ENCODE measurements at regions not wholly inside any gene's neighbourhood (a gene's known extent, or its start where the extent isn't known, plus 50 kb on each side); places are given as distances from the start of the nearest gene placed in this dataset.

- Histone ChIP-seq H3K9me3 (ENCODE audit: control insufficient read depth in 2 of 2, insufficient read depth in 1 of 2, low read length in 1 of 2) (peaks cover 0 to 5% of the 10 kb centered on the region in 2 donors), H3K4me1 (ENCODE audit: control insufficient read depth in 2 of 2, insufficient read depth in 2 of 2, low read length in 2 of 2) (no peaks in the 10 kb centered on the region), H3K36me3 (ENCODE audit: control insufficient read depth in 2 of 2, insufficient read depth in 2 of 2, low read length in 1 of 2) (no peaks in the 10 kb centered on the region), H3K27me3 (ENCODE audit: control insufficient read depth in 2 of 2, insufficient read depth in 1 of 2, low read length in 1 of 2) (no peaks in the 10 kb centered on the region), H3K27ac (ENCODE audit: low read depth in 1 of 2, low read length in 1 of 2) (no peak overlapping the region), H3K4me3 (ENCODE audit: low read length in 2 of 2) (no peak overlapping the region)
- no peak for DNase-seq (ENCODE audit: low read depth in 6 of 9, low spot score in 9 of 9)
- WGBS: 89% methylated on average over 1 of the region's 1 CpG
Measured at GRCh38 chr13:34578471-34578870, 363.6 kb upstream of the NBEA start.

- no peaks in the 10 kb centered on the region for H3K36me3 ChIP-seq (ENCODE audit: control insufficient read depth in 2 of 2, insufficient read depth in 2 of 2, low read length in 1 of 2)
- no peak for DNase-seq (ENCODE audit: low read depth in 6 of 9, low spot score in 9 of 9)
- H3K27ac ChIP-seq (ENCODE audit: low read depth in 1 of 2, low read length in 1 of 2): no peak overlapping the region
- no peaks in the 10 kb centered on the region for H3K4me1 ChIP-seq (ENCODE audit: control insufficient read depth in 2 of 2, insufficient read depth in 2 of 2, low read length in 2 of 2)
- no peaks in the 10 kb centered on the region for H3K27me3 ChIP-seq (ENCODE audit: control insufficient read depth in 2 of 2, insufficient read depth in 1 of 2, low read length in 1 of 2)
- peaks cover 0 to 5% of the 10 kb centered on the region in 2 donors for H3K9me3 ChIP-seq (ENCODE audit: control insufficient read depth in 2 of 2, insufficient read depth in 1 of 2, low read length in 1 of 2)
- H3K4me3 ChIP-seq (ENCODE audit: low read length in 2 of 2): no peak overlapping the region
Measured at GRCh38 chr13:34578917-34579316, 363.2 kb upstream of the NBEA start.

- no peaks in the 10 kb centered on the region for H3K27me3 ChIP-seq (ENCODE audit: control insufficient read depth in 2 of 2, insufficient read depth in 1 of 2, low read length in 1 of 2)
- no peak overlapping the region for H3K27ac ChIP-seq (ENCODE audit: low read depth in 1 of 2, low read length in 1 of 2)
- 92% methylated on average over 1 of the region's 1 CpG for WGBS
- H3K4me1 ChIP-seq (ENCODE audit: control insufficient read depth in 2 of 2, insufficient read depth in 2 of 2, low read length in 2 of 2): peaks cover 0 to 4% of the 10 kb centered on the region in 2 donors
- peaks cover 0 to 1% of the 10 kb centered on the region in 2 donors for H3K9me3 ChIP-seq (ENCODE audit: control insufficient read depth in 2 of 2, insufficient read depth in 1 of 2, low read length in 1 of 2)
- DNase-seq (ENCODE audit: low read depth in 6 of 9, low spot score in 9 of 9): no peak
- no peak overlapping the region for H3K4me3 ChIP-seq (ENCODE audit: low read length in 2 of 2)
- no peaks in the 10 kb centered on the region for H3K36me3 ChIP-seq (ENCODE audit: control insufficient read depth in 2 of 2, insufficient read depth in 2 of 2, low read length in 1 of 2)
Measured at GRCh38 chr13:34583181-34583580, 358.9 kb upstream of the NBEA start.

DNA sequence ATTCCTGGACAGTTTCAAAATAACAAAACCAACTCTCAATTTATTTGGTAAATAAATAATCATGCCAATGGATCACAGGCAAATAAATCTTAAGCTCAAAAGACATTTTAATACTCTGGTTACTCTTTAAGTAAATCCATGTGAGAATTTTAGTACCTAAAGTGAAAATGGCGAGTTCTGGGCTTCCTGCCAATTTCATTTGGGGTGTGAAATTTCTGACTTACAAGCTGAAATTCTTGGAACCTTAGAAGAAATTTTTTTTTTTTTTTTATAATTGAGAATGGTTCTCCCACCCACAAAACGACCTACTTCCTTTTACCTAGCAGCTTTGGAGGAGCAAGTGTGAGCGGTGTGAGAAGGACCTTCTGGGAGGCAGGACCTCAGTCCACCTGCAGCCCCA lies 354.5 kb upstream of the NBEA start:
- Histone ChIP-seq H3K27ac (ENCODE audit: low read depth in 1 of 2, low read length in 1 of 2) (no peak overlapping the region), H3K27me3 (ENCODE audit: control insufficient read depth in 2 of 2, insufficient read depth in 1 of 2, low read length in 1 of 2) (no peaks in the 10 kb centered on the region), H3K9me3 (ENCODE audit: control insufficient read depth in 2 of 2, insufficient read depth in 1 of 2, low read length in 1 of 2) (peaks cover 1 to 7% of the 10 kb centered on the region in 2 donors), H3K36me3 (ENCODE audit: control insufficient read depth in 2 of 2, insufficient read depth in 2 of 2, low read length in 1 of 2) (no peaks in the 10 kb centered on the region), H3K4me3 (ENCODE audit: low read length in 2 of 2) (no peak overlapping the region), H3K4me1 (ENCODE audit: control insufficient read depth in 2 of 2, insufficient read depth in 2 of 2, low read length in 2 of 2) (peaks cover 0 to 4% of the 10 kb centered on the region in 2 donors)
- DNase-seq (ENCODE audit: low read depth in 6 of 9, low spot score in 9 of 9): peak in 1 of 9 donors; percentile 15
- 58% methylated on average over 3 of the region's 3 CpGs for WGBS

GRCh38 chr13:34588362-34588761 lies 353.7 kb upstream of the NBEA start:
- Histone ChIP-seq H3K27ac (ENCODE audit: low read depth in 1 of 2, low read length in 1 of 2) (no peak overlapping the region), H3K27me3 (ENCODE audit: control insufficient read depth in 2 of 2, insufficient read depth in 1 of 2, low read length in 1 of 2) (no peaks in the 10 kb centered on the region), H3K4me3 (ENCODE audit: low read length in 2 of 2) (no peak overlapping the region), H3K9me3 (ENCODE audit: control insufficient read depth in 2 of 2, insufficient read depth in 1 of 2, low read length in 1 of 2) (peaks cover 1 to 7% of the 10 kb centered on the region in 2 donors), H3K36me3 (ENCODE audit: control insufficient read depth in 2 of 2, insufficient read depth in 2 of 2, low read length in 1 of 2) (no peaks in the 10 kb centered on the region), H3K4me1 (ENCODE audit: control insufficient read depth in 2 of 2, insufficient read depth in 2 of 2, low read length in 2 of 2) (peaks cover 0 to 4% of the 10 kb centered on the region in 2 donors)
- no peak for DNase-seq (ENCODE audit: low read depth in 6 of 9, low spot score in 9 of 9)
- WGBS: 91% methylated on average over 7 of the region's 7 CpGs

- no peaks in the 10 kb centered on the region for H3K36me3 ChIP-seq (ENCODE audit: control insufficient read depth in 2 of 2, insufficient read depth in 2 of 2, low read length in 1 of 2)
- no peaks in the 10 kb centered on the region for H3K27me3 ChIP-seq (ENCODE audit: control insufficient read depth in 2 of 2, insufficient read depth in 1 of 2, low read length in 1 of 2)
- H3K9me3 ChIP-seq (ENCODE audit: control insufficient read depth in 2 of 2, insufficient read depth in 1 of 2, low read length in 1 of 2): peaks cover 1 to 7% of the 10 kb centered on the region in 2 donors
Measured at GRCh38 chr13:34589581-34589980, 352.5 kb upstream of the NBEA start.

DNA sequence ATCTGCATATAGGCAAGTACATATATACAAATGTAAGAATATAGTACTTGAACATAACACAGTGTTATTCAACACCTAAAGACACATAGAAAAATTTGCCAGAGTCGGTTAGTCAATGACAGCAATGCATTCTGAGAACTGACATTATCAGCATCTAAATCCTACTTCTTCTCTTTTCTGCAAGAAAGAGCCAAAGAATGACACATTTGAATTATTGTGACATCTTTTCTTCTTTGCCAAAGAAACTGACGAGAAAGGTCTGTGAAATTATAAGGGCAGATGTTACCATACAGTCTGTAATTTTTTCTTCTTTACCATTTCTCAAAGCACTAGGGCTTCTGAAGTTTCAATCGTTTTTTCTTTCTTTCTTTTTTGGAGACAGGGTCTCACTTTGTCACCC lies 350.9 kb upstream of the NBEA start:
- no peak for DNase-seq (ENCODE audit: low read depth in 6 of 9, low spot score in 9 of 9)
- H3K4me1 ChIP-seq (ENCODE audit: control insufficient read depth in 2 of 2, insufficient read depth in 2 of 2, low read length in 2 of 2): peaks cover 0 to 4% of the 10 kb centered on the region in 2 donors
- WGBS: 78% methylated on average over 3 of the region's 3 CpGs
- no peak overlapping the region for H3K27ac ChIP-seq (ENCODE audit: low read depth in 1 of 2, low read length in 1 of 2)
- no peaks in the 10 kb centered on the region for H3K36me3 ChIP-seq (ENCODE audit: control insufficient read depth in 2 of 2, insufficient read depth in 2 of 2, low read length in 1 of 2)
- H3K27me3 ChIP-seq (ENCODE audit: control insufficient read depth in 2 of 2, insufficient read depth in 1 of 2, low read length in 1 of 2): no peaks in the 10 kb centered on the region
- H3K9me3 ChIP-seq (ENCODE audit: control insufficient read depth in 2 of 2, insufficient read depth in 1 of 2, low read length in 1 of 2): peaks cover 1 to 7% of the 10 kb centered on the region in 2 donors
- H3K4me3 ChIP-seq (ENCODE audit: low read length in 2 of 2): no peak overlapping the region

More at GRCh38 chr13:34589581-34589980, 352.5 kb upstream of the NBEA start:
- DNase-seq (ENCODE audit: low read depth in 6 of 9, low spot score in 9 of 9): no peak
- Histone ChIP-seq H3K4me3 (ENCODE audit: low read length in 2 of 2) (no peak overlapping the region), H3K4me1 (ENCODE audit: control insufficient read depth in 2 of 2, insufficient read depth in 2 of 2, low read length in 2 of 2) (peaks cover 0 to 4% of the 10 kb centered on the region in 2 donors), H3K27ac (ENCODE audit: low read depth in 1 of 2, low read length in 1 of 2) (no peak overlapping the region)
- WGBS: 84% methylated on average over 3 of the region's 3 CpGs

DNA sequence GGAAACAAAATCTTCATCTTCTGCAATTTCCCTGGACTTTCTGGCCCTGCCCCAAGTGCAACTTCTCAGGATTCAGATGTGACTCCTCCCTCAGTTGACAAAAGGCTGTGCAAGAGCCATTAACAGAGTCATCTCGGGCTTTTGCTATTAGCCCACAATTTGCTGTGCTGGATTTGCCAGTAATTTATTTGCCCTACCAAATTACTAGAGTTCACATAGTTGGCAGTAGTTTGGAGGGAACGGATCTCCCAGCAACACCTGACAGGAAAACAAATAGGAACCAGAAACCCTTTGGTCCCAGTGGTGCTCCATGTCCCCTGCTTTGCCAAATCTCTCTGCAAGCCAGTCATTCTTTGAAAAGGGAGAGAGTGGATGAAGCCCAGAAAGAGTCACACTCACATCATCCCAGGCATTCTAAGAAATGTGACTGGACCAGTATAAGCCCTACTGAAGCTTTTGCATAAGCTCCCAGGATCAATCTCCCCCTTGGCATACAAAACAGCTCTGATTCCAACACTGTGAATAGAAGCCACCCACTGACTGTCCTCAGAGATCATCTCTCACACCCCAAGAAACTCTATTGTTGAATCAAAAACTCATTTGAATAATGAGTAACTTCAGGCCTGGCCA lies 350.1 kb upstream of the NBEA start:
- 76% methylated on average over 2 of the region's 2 CpGs for WGBS
- Histone ChIP-seq H3K4me1 (ENCODE audit: control insufficient read depth in 2 of 2, insufficient read depth in 2 of 2, low read length in 2 of 2) (peaks cover 0 to 4% of the 10 kb centered on the region in 2 donors), H3K9me3 (ENCODE audit: control insufficient read depth in 2 of 2, insufficient read depth in 1 of 2, low read length in 1 of 2) (peaks cover 1 to 7% of the 10 kb centered on the region in 2 donors), H3K27me3 (ENCODE audit: control insufficient read depth in 2 of 2, insufficient read depth in 1 of 2, low read length in 1 of 2) (no peaks in the 10 kb centered on the region), H3K27ac (ENCODE audit: low read depth in 1 of 2, low read length in 1 of 2) (no peak overlapping the region), H3K36me3 (ENCODE audit: control insufficient read depth in 2 of 2, insufficient read depth in 2 of 2, low read length in 1 of 2) (no peaks in the 10 kb centered on the region), H3K4me3 (ENCODE audit: low read length in 2 of 2) (no peak overlapping the region)
- DNase-seq (ENCODE audit: low read depth in 6 of 9, low spot score in 9 of 9): no peak

DNA sequence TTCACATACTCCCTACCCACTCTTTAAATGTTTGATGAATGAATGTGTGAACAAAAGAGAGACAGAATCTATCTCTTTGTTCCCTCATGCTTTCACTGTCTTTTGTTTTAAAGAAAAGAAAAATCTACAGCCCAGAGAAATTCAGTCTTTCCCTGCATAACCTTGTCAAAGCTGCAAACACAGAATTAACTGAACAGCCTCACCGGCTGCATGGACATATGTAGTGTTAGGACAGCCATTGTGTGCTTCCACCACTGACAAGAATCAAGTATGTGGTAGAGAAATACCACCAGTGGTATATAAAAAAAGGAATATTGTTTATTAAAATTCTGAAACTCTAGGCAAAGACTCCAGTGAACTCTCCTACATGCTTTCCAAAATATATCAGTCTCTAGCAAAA lies 348.4 kb upstream of the NBEA start:
- no peaks in the 10 kb centered on the region for H3K4me1 ChIP-seq (ENCODE audit: control insufficient read depth in 2 of 2, insufficient read depth in 2 of 2, low read length in 2 of 2)
- no peaks in the 10 kb centered on the region for H3K36me3 ChIP-seq (ENCODE audit: control insufficient read depth in 2 of 2, insufficient read depth in 2 of 2, low read length in 1 of 2)
- H3K4me3 ChIP-seq (ENCODE audit: low read length in 2 of 2): no peak overlapping the region
- peaks cover 0 to 5% of the 10 kb centered on the region in 2 donors for H3K9me3 ChIP-seq (ENCODE audit: control insufficient read depth in 2 of 2, insufficient read depth in 1 of 2, low read length in 1 of 2)
- no peaks in the 10 kb centered on the region for H3K27me3 ChIP-seq (ENCODE audit: control insufficient read depth in 2 of 2, insufficient read depth in 1 of 2, low read length in 1 of 2)
- no peak for DNase-seq (ENCODE audit: low read depth in 6 of 9, low spot score in 9 of 9)
- 97% methylated on average over 1 of the region's 1 CpG for WGBS
- no peak overlapping the region for H3K27ac ChIP-seq (ENCODE audit: low read depth in 1 of 2, low read length in 1 of 2)

Data from thymus (tissue), 11 donors.